Type B pancreatic cell (in vitro differentiated cells): ENCODE measurements at regions not wholly inside any gene's neighbourhood (a gene's known extent, or its start where the extent isn't known, plus 50 kb on each side); places are given as distances from the start of the nearest gene placed in this dataset.

Experiments used
- DNase-seq: peaks from one replicate; pipeline ENCODE4 v3.0.0; 2021; ENCODE audit warnings: mixed read lengths; ENCODE audit not compliant: unreplicated experiment; ENCODE audit errors: extremely low spot score
- H3K27ac Mint-ChIP-seq: 2 replicates; pipeline ENCODE4 v1.8.0; 2021; ENCODE audit warnings: mild to moderate bottlenecking, mixed read lengths
- H3K27me3 Mint-ChIP-seq: 2 replicates; pipeline ENCODE4 v1.8.0; 2021; ENCODE audit warnings: mixed read lengths
- H3K36me3 Mint-ChIP-seq: 2 replicates; pipeline ENCODE4 v1.8.0; 2021; ENCODE audit warnings: mixed read lengths
- H3K4me1 Mint-ChIP-seq: one replicate; pipeline ENCODE4 v1.8.0; 2021; ENCODE audit warnings: mixed read lengths; ENCODE audit not compliant: unreplicated experiment
- H3K4me3 Mint-ChIP-seq: 2 replicates; pipeline ENCODE4 v1.8.0; 2021; ENCODE audit warnings: mild to moderate bottlenecking, mixed read lengths
- H3K9me3 Mint-ChIP-seq: 2 replicates; pipeline ENCODE4 v1.8.0; 2021; ENCODE audit warnings: mixed read lengths
- TF ChIP-seq, protein P1 (sequence below): fragments of 200-600 bp; sonication (generic); conservative IDR thresholded peaks from 2 replicates; pipeline ENCODE4 v1.5.0; 2021; ENCODE audit warnings: antibody characterized with exemption, mild to moderate bottlenecking

DNA sequence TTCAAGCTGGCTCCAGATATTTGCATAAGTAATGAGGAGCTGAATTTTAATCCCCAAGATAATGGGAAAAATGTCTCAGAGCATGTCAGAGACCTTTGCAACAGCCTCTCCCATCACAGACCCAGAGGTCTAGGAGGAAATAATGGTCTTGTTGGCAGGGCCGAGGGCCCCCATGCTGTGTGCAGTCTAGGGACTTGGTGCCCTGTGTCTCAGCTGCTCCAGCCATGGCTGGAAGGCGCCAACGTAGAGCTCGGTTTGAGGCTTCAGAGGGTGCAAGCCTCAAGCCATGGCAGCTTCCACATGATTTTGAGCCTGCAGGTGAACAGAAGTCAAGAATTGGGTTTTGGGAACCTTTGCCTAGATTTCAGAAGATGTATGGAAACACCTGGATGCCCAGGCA lies 134.7 kb downstream of the LYPLAL1 start:
- peaks cover 23% of the 10 kb centered on the region for H3K36me3 Mint-ChIP-seq
- peaks cover 5% of the 10 kb centered on the region for H3K4me1 Mint-ChIP-seq
- DNase-seq, result no peak
- no peak overlapping the region for H3K27ac Mint-ChIP-seq
- peaks cover 21% of the 10 kb centered on the region for H3K9me3 Mint-ChIP-seq
- H3K4me3 Mint-ChIP-seq, result no peak overlapping the region
- H3K27me3 Mint-ChIP-seq, result no peaks in the 10 kb centered on the region
- TF ChIP-seq, protein P1, sequence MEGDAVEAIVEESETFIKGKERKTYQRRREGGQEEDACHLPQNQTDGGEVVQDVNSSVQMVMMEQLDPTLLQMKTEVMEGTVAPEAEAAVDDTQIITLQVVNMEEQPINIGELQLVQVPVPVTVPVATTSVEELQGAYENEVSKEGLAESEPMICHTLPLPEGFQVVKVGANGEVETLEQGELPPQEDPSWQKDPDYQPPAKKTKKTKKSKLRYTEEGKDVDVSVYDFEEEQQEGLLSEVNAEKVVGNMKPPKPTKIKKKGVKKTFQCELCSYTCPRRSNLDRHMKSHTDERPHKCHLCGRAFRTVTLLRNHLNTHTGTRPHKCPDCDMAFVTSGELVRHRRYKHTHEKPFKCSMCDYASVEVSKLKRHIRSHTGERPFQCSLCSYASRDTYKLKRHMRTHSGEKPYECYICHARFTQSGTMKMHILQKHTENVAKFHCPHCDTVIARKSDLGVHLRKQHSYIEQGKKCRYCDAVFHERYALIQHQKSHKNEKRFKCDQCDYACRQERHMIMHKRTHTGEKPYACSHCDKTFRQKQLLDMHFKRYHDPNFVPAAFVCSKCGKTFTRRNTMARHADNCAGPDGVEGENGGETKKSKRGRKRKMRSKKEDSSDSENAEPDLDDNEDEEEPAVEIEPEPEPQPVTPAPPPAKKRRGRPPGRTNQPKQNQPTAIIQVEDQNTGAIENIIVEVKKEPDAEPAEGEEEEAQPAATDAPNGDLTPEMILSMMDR, result no peak

DNA sequence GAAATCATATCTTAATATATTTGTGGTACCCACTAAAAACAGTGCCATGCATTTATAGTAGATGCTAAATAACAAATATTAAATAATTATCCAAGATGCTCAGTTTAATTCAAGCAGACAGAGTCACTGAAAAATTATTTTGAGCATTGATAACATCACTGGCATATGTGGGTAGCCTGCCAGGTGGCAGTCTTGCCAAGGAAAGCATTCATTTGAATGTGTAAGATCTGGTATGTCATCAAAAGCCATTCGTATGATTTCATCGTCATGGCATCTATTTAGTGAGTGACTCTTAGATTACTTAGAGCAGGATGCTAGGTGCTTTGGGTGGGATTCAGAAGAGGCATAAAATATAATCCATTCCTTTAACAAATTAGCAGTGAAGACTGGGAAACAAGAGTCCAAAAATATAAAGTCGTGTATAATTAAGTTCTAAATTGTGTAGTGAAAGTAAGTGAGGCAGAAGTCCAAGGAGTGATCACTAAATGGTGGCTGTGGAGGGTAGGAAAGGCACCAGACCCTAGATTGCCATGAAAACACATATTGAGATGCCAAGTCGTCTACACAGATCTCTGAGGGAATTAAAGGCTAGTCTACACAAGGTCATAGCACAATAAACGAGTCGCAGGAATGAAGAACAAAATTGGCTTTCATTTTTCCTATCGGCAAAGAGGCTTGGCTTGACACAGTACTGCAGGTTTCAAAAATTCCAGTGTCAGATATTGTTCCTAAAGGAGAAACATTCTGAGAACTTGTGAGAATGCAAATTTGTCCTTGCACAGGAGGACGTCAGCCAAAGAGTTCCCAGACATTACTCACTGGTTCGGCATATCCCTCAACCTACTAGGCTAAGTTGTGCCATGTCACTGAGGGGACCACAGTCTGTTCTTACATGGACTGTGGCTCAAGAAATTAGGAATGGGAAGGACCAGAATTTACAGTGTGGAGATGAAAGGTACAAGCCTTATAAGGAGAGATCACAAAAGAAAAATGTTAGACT lies 130.8 kb downstream of the LYPLAL1 start:
- no peak for DNase-seq
- Mint-ChIP-seq H3K27ac (no peak overlapping the region), H3K4me1 (no peaks in the 10 kb centered on the region), H3K9me3 (peaks cover 14% of the 10 kb centered on the region), H3K4me3 (no peak overlapping the region), H3K27me3 (no peaks in the 10 kb centered on the region), H3K36me3 (peaks cover 15% of the 10 kb centered on the region)
- TF ChIP-seq, protein P1, result no peak

DNA sequence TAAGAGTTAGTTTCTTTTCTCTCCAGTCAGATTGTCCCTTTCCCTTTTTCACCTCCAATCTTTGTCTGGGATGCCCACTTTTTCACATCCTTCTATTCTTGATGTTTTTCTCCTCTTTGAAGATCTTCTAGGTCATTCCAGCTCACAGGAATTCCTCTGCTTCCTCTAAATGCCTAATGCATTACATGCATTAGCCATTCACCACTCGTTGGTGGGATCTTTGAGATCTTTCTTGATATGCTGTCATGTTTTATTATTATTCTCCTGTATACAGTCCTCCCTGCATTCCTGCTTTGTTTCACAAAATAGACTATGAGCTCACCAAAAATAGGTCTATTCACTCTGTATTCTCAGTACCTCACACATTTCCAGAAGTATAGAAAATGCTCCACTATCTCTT lies 129.0 kb downstream of the LYPLAL1 start:
- Mint-ChIP-seq H3K27ac (no peak overlapping the region), H3K4me3 (no peak overlapping the region), H3K27me3 (no peaks in the 10 kb centered on the region), H3K9me3 (peaks cover 5% of the 10 kb centered on the region), H3K36me3 (peaks cover 10% of the 10 kb centered on the region), H3K4me1 (peaks cover 4% of the 10 kb centered on the region)
- TF ChIP-seq, protein P1, result no peak
- DNase-seq, result no peak

DNA sequence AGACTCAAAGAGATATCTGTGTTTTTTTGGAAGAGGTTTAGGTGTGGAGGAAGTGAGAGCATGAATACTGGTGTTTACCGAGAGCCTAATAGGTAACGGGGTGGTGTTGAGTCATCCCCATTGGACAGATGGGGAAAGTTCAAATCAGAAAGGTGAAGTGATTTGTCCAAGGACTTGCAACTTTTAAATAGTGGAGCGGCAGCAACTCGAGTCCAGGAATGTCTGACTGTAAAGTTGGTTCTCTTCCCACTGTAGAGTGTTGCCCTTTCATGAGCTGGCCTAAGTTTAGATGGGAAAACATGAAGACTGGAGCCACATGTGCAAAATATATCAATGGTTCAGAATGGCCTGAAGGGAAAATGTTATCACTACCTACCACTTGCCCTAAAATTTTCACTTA lies 125.7 kb downstream of the LYPLAL1 start:
- Mint-ChIP-seq H3K9me3 (no peaks in the 10 kb centered on the region), H3K4me1 (peaks cover 4% of the 10 kb centered on the region), H3K36me3 (peaks cover 6% of the 10 kb centered on the region), H3K27me3 (no peaks in the 10 kb centered on the region), H3K4me3 (no peak overlapping the region), H3K27ac (no peak overlapping the region)
- DNase-seq, result no peak
- TF ChIP-seq, protein P1, result no peak

DNA sequence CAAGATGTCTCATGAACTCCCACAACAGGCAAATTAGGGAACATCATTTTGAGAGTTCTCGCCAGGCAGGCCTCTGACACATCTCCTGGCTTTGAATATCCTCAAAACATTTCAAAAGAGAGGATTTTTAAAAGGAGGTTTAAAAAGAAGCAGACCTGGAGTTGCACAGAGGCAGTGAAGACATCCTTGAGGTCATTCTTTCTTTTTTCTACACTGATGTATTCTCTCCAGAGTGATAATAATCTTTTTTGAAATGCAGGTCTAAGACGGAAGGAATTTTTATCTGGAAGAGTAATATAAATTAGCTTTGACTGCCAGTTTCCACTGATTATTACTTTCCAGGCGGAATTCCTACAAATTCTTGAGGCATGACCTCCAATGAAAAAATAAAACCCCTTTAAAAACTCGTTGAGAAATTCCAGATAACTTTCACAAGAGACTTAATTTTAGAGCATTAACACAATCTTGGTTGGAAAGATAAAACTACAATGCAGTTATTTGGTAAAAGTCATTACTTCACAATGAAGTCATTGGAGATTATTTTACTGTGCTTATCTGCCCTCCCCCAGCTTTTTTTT lies 125.0 kb downstream of the LYPLAL1 start:
- Mint-ChIP-seq H3K4me3 (no peak overlapping the region), H3K36me3 (peaks cover 3% of the 10 kb centered on the region), H3K27me3 (no peaks in the 10 kb centered on the region), H3K4me1 (peaks cover 4% of the 10 kb centered on the region), H3K27ac (no peak overlapping the region), H3K9me3 (no peaks in the 10 kb centered on the region)
- TF ChIP-seq, protein P1, result no peak
- no peak for DNase-seq
